Bronchial epithelial cell (primary cell): ENCODE measurements at regions not wholly inside any gene's neighbourhood (a gene's known extent, or its start where the extent isn't known, plus 50 kb on each side); places are given as distances from the start of the nearest gene placed in this dataset.

Source experiments
- DNase-seq: peaks from one replicate; pipeline ENCODE4 v3.0.0-alpha.2; 2010; ENCODE audit warnings: low read depth
- FAIRE-seq: peaks from 2 replicates; lab custom pipeline; 2011; peaks lifted over from hg19 to GRCh38; lab: Jason Lieb, UNC
- H3K27me3 ChIP-seq: 2 replicates; pipeline ENCODE4 v1.5.1; 2011; ENCODE audit warnings: low read length; ENCODE audit not compliant: control insufficient read depth, insufficient read depth
- H3K36me3 ChIP-seq: 2 replicates; pipeline ENCODE4 v1.5.1; 2011; ENCODE audit warnings: low read length; ENCODE audit not compliant: control insufficient read depth, insufficient read depth
- H3K4me3 ChIP-seq: 2 replicates; pipeline ENCODE4 v1.5.1; 2011; ENCODE audit warnings: mild to moderate bottlenecking, low read depth, low read length, control low read depth
- TF ChIP-seq, protein P1 (sequence below): IDR thresholded peaks from 2 replicates; pipeline ENCODE4 v1.5.1; 2011; ENCODE audit warnings: mild to moderate bottlenecking, moderate library complexity, low read length, control low read depth, inconsistent platforms; ENCODE audit not compliant: insufficient read depth, severe bottlenecking

GRCh38 chr10:25084447-25084846 is 68.0 kb downstream of the THNSL1 start:
- DNase-seq (no peak), FAIRE-seq (no peak)
- no peak overlapping the region for H3K4me3 ChIP-seq
- H3K36me3 ChIP-seq, result no peaks in the 10 kb centered on the region
- no peaks in the 10 kb centered on the region for H3K27me3 ChIP-seq
- TF ChIP-seq, protein P1, sequence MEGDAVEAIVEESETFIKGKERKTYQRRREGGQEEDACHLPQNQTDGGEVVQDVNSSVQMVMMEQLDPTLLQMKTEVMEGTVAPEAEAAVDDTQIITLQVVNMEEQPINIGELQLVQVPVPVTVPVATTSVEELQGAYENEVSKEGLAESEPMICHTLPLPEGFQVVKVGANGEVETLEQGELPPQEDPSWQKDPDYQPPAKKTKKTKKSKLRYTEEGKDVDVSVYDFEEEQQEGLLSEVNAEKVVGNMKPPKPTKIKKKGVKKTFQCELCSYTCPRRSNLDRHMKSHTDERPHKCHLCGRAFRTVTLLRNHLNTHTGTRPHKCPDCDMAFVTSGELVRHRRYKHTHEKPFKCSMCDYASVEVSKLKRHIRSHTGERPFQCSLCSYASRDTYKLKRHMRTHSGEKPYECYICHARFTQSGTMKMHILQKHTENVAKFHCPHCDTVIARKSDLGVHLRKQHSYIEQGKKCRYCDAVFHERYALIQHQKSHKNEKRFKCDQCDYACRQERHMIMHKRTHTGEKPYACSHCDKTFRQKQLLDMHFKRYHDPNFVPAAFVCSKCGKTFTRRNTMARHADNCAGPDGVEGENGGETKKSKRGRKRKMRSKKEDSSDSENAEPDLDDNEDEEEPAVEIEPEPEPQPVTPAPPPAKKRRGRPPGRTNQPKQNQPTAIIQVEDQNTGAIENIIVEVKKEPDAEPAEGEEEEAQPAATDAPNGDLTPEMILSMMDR, result no peak

DNA sequence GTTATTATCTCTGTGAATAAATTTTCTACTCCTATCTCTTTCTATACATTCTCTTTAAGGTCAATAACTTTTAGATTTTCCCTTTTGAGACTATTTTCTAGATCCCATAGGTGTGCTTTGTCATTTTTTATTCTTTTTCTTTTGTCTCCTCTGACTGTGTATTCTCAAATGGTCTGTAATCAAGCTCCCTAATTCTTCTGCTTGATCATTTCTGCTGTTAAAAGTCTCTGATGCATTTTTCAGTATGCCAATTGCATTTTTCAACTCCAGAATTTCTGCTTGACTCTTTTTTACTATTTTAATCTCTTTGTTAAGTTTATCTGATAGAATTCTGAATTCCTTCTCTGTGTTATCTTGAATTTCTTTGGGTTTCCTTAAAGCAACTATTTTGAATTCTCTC is 78.2 kb downstream of the THNSL1 start:
- Histone ChIP-seq H3K4me3 (no peak overlapping the region), H3K36me3 (no peaks in the 10 kb centered on the region), H3K27me3 (no peaks in the 10 kb centered on the region)
- TF ChIP-seq, protein P1, result no peak
- FAIRE-seq, result no peak
- no peak for DNase-seq

DNA sequence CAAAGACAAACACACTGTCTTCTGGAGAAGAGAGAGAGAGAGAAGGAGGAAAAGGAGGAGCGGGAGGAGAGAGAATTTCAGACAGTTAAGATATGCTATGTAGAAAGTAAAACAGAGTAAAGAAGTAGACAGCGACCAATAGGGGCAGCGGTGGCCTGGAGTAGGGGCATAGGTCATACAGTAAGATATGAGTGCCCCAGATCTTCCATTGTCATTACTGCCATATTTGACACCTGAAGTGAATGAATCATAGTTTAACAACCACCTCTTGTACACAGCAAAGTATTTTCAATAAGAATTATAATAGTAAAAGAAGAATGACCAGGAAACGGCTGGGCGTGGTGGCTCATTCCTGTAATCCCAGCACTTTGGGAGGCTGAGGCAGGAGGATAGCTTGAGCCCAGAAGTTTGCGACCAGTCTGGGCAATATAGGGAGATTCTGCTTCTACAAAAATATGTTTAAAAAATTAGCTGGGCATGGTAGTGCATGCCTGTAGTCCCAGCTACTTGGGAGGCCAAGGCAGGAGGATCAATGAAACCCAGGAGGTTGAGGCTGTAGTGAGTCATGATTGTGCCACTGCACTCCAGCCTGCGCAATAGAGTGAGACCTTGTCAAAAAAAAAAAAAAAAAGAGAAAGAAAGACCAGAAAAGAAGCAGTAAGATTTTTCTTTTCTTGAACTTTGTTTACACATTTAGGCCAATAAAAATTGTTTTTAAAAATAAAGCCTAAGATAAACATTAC is 77.0 kb upstream of the GPR158 start:
- no peak for DNase-seq
- H3K27me3 ChIP-seq, result no peaks in the 10 kb centered on the region
- TF ChIP-seq, protein P1, result no peak
- FAIRE-seq, result no peak
- no peak overlapping the region for H3K4me3 ChIP-seq
- no peaks in the 10 kb centered on the region for H3K36me3 ChIP-seq

GRCh38 chr10:25100141-25100540 is 74.7 kb upstream of the GPR158 start:
- H3K36me3 ChIP-seq, result no peaks in the 10 kb centered on the region
- no peaks in the 10 kb centered on the region for H3K27me3 ChIP-seq
- FAIRE-seq (no peak), DNase-seq (no peak)
- TF ChIP-seq, protein P1, result no peak
- no peak overlapping the region for H3K4me3 ChIP-seq

GRCh38 chr10:25101461-25102146 is 73.2 kb upstream of the GPR158 start:
- no peak for FAIRE-seq

More at GRCh38 chr10:25101461-25102146, 73.2 kb upstream of the GPR158 start:
- H3K36me3 ChIP-seq, result no peaks in the 10 kb centered on the region
- H3K4me3 ChIP-seq, result no peak overlapping the region
- no peaks in the 10 kb centered on the region for H3K27me3 ChIP-seq
- TF ChIP-seq, protein P1, result no peak
- DNase-seq, result no peak
